GM13976 (cell line): ENCODE measurements at regions not wholly inside any gene's neighbourhood (a gene's known extent, or its start where the extent isn't known, plus 50 kb on each side); places are given as distances from the start of the nearest gene placed in this dataset.

Experiments
- DNase-seq: peaks from one replicate; pipeline ENCODE4 v3.0.0; 2012; ENCODE audit warnings: low spot score
- CTCF ChIP-seq: IDR thresholded peaks from 2 replicates; pipeline ENCODE4 v1.5.1; 2012; ENCODE audit warnings: borderline replicate concordance, mild to moderate bottlenecking; ENCODE audit not compliant: insufficient read depth; ENCODE audit errors: extremely low read depth, missing control alignments, control extremely low read depth
- in situ Hi-C: fragments of 300-500 bp; cut with MboI; formaldehyde crosslinking; loops from one replicate; pipeline ENCODE4 v1.12.0; 2022; ENCODE audit warnings: low sequenced_read_pairs, mixed read lengths, inconsistent platforms; ENCODE audit not compliant: unreplicated experiment

- no peak for TF ChIP-seq CTCF
- DNase-seq = no peak
- in situ Hi-C loops = no loop called here
Observed at GRCh38 chr3:80682951-80683350, 915.2 kb upstream of the ROBO1 start.

- in situ Hi-C loops = no loop called here
- no peak for TF ChIP-seq CTCF
- DNase-seq = no peak
Observed at GRCh38 chr3:80682235-80682634, 914.4 kb upstream of the ROBO1 start.

DNA sequence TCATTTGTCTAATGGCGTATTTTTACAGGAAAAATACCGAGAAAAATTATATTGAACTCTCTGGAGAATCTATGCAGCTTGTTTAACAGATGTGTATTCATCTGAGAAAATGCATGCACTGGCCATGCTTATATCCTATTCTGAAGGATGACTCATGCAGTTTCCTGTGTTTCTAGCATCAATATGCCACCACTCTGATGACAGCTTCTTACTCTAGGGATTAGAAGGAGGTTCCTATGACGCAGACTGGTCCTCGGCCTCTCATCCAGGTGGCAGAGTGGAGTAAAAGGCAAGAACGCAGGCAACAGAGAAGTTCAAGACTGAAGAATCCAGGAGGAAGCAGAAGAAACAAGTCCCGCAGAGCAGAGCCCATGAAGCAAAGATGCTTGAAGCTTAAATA is 910.0 kb upstream of the ROBO1 start:
- no peak for TF ChIP-seq CTCF
- in situ Hi-C loops = no loop called here
- no peak for DNase-seq

DNA sequence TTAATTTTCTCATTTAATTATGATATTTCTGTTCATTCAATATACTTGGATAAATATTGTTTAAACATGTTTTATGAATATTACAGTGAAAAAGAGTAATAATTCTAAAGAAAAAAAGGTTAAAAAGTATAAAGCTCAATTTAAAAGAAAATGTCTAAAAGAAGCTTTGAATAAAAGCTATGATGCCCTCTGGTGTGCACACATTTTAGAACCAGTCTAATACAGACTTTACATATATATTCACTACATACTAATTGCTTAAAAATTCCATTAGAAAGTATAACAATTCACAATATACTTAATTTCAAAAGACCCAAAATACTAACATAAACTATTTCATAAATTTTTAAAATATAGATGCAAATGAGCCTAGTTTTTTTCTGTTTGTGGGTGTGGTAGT is 909.1 kb upstream of the ROBO1 start:
- no peak for DNase-seq
- in situ Hi-C loops = no loop called here
- TF ChIP-seq CTCF = no peak

DNA sequence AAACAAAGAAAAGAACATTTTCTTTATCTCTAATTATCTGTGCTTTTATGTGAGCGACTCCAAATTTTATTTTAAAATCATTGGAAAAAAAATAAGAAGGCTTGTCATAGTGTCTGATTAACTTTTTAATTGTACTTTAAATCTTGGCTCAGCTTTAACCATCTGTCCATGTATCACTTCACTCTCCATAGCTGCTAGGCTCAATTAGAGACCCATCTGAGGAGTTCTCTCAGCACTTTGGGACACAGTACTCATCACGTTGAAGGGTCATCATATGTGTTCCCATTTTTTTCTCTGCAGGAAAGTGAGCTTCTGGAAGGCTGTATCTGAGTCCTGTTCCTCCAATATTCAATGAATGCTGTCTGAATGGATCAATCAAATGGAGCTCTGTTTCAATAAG is 908.5 kb upstream of the ROBO1 start:
- TF ChIP-seq CTCF = no peak
- in situ Hi-C loops = no loop called here

GRCh38 chr3:80675790-80676189 is 908.0 kb upstream of the ROBO1 start:
- TF ChIP-seq CTCF = no peak
- in situ Hi-C loops = no loop called here
- no peak for DNase-seq

More for the DNA sequence above, 908.5 kb upstream of the ROBO1 start:
- no peak for DNase-seq
